ENCODE measurements at regions not wholly inside any gene's neighbourhood (a gene's known extent, or its start where the extent isn't known, plus 50 kb on each side); places are given as distances from the start of the nearest gene placed in this dataset.
A peak's percentile ranks its signal among the peaks of the same experiment; 100 is the strongest.
"Not testable (repeated sequence)": the region's sequence is repeated elsewhere in the genome, so short reads cannot be mapped to it uniquely, and the experiment has no call there.

GRCh38 chr21:36231444-36231843 is 74.8 kb downstream of the DOP1B start:
- not testable (repeated sequence) for H2BK15ac ChIP-seq (ENCODE audit: low read length); H4K8ac ChIP-seq (ENCODE audit: low read depth, low read length); H2BK12ac ChIP-seq (ENCODE audit: low read length); H3K14ac ChIP-seq (ENCODE audit: low read length); H3K27me3 ChIP-seq (ENCODE audit: control insufficient read depth in 3 of 3, insufficient read depth in 3 of 3, low read depth in 1 of 3, low read length in 3 of 3); H3K18ac ChIP-seq (ENCODE audit: low read length); H3K9me3 ChIP-seq (replicated peaks in 1 of 2; ENCODE audit: control insufficient read depth in 2 of 2, insufficient read depth in 1 of 2, low read depth in 1 of 2, low read length in 2 of 2); H3K23ac ChIP-seq (ENCODE audit: low read depth, low read length, poor library complexity); H3K79me1 ChIP-seq (ENCODE audit: low read depth, low read length); H3K4ac ChIP-seq (ENCODE audit: low read length); H3K4me2 ChIP-seq (ENCODE audit: insufficient read depth, low read length, poor library complexity, severe bottlenecking); H4K91ac ChIP-seq (ENCODE audit: low read depth, low read length, poor library complexity); H3K4me1 ChIP-seq (ENCODE audit: control insufficient read depth in 2 of 2, insufficient read depth in 1 of 2, low read depth in 1 of 2, low read length in 2 of 2); H2BK5ac ChIP-seq (ENCODE audit: low read length); DNase-seq (ENCODE audit: low spot score); H2AK5ac ChIP-seq (ENCODE audit: low read depth, low read length); H3K4me3 ChIP-seq (ENCODE audit: low read length in 2 of 2); H3K9ac ChIP-seq (ENCODE audit: low read depth, low read length, poor library complexity); H3K27ac ChIP-seq (replicated peaks; ENCODE audit: low read length); H2AFZ ChIP-seq (ENCODE audit: low read length); H2BK120ac ChIP-seq (ENCODE audit: low read depth, low read length)
- peaks cover 3 to 53% of the 10 kb centered on the region in 2 donors for H3K36me3 ChIP-seq (replicated peaks in 1 of 2; ENCODE audit: control insufficient read depth in 2 of 2, insufficient read depth in 2 of 2, low read length in 2 of 2)
- no CpG with 5 or more reads among the region's 3 CpGs for WGBS, 2 donors (ENCODE audit: extremely low coverage in 2 of 2, insufficient read length in 2 of 2, insufficient replicate concordance in 1 of 2)

- Histone ChIP-seq H3K36me3 (replicated peaks in 1 of 2; ENCODE audit: control insufficient read depth in 2 of 2, insufficient read depth in 2 of 2, low read length in 2 of 2) (peaks cover 3 to 58% of the 10 kb centered on the region in 2 donors), H3K23ac (ENCODE audit: low read depth, low read length, poor library complexity) (no peak overlapping the region), H3K27ac (replicated peaks; ENCODE audit: low read length) (no peak overlapping the region), H3K9ac (ENCODE audit: low read depth, low read length, poor library complexity) (no peak overlapping the region), H3K9me3 (replicated peaks in 1 of 2; ENCODE audit: control insufficient read depth in 2 of 2, insufficient read depth in 1 of 2, low read depth in 1 of 2, low read length in 2 of 2) (no peaks in the 10 kb centered on the region), H2AK5ac (ENCODE audit: low read depth, low read length) (no peak overlapping the region), H2BK15ac (ENCODE audit: low read length) (no peak overlapping the region), H2AFZ (ENCODE audit: low read length) (no peak overlapping the region), H2BK12ac (ENCODE audit: low read length) (no peak overlapping the region), H2BK5ac (ENCODE audit: low read length) (no peak overlapping the region), H4K8ac (ENCODE audit: low read depth, low read length) (no peak overlapping the region), H4K91ac (ENCODE audit: low read depth, low read length, poor library complexity) (no peak overlapping the region), H3K4ac (ENCODE audit: low read length) (no peak overlapping the region), H3K18ac (ENCODE audit: low read length) (no peak overlapping the region), H3K14ac (ENCODE audit: low read length) (no peak overlapping the region), H3K4me3 (ENCODE audit: low read length in 2 of 2) (no peak overlapping the region), H2BK120ac (ENCODE audit: low read depth, low read length) (no peak overlapping the region), H3K79me1 (ENCODE audit: low read depth, low read length) (no peaks in the 10 kb centered on the region), H3K4me2 (ENCODE audit: insufficient read depth, low read length, poor library complexity, severe bottlenecking) (no peak overlapping the region), H3K27me3 (ENCODE audit: control insufficient read depth in 3 of 3, insufficient read depth in 3 of 3, low read depth in 1 of 3, low read length in 3 of 3) (no peaks in the 10 kb centered on the region), H3K4me1 (ENCODE audit: control insufficient read depth in 2 of 2, insufficient read depth in 1 of 2, low read depth in 1 of 2, low read length in 2 of 2) (peaks cover 0 to 4% of the 10 kb centered on the region in 2 donors)
- no CpG with 5 or more reads among the region's 9 CpGs for WGBS, 2 donors (ENCODE audit: extremely low coverage in 2 of 2, insufficient read length in 2 of 2, insufficient replicate concordance in 1 of 2)
- no peak for DNase-seq (ENCODE audit: low spot score)
Measured at GRCh38 chr21:36232641-36233040, 76.0 kb downstream of the DOP1B start.

- no peak overlapping the region for H3K4me2 ChIP-seq (ENCODE audit: insufficient read depth, low read length, poor library complexity, severe bottlenecking)
Measured at GRCh38 chr21:36235058-36235582, 78.5 kb downstream of the DOP1B start.

DNA sequence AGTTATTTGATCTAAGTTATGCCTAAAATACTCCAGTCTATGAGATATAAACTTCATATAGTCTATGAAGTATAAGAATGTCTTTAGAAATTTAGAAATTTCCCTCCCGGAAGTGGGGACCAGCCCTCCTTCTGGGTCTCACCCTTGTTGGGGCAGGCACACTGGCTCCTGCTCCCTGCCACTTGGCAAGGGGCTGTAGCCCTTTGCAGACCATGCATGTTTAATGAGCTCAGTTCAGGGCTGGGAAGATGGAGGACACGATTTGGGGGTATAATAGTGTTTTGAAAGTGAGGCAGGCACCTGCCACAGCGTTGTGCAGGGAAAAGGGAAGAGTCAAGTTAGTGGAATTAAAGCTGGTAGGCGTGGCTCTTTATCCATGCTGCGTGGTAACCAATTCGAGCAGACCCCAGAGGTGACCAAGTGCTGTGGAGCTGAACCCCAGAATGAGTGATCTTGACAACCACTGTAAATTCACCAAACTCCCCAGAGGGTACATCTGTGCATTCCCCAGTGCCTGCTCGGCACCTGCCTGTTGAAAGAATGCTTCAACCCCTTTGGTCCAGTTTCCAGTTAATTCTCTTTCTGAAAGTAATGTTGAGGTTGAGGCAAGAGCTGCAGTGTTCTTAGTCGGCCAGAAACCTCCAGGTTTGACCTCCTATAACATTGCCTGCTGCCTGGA is 79.6 kb downstream of the DOP1B start:
- no peak overlapping the region for H3K4ac ChIP-seq (ENCODE audit: low read length)
- H3K4me1 ChIP-seq (ENCODE audit: control insufficient read depth in 2 of 2, insufficient read depth in 1 of 2, low read depth in 1 of 2, low read length in 2 of 2), result peaks cover 0 to 4% of the 10 kb centered on the region in 2 donors
- no peak overlapping the region for H3K9ac ChIP-seq (ENCODE audit: low read depth, low read length, poor library complexity)
- no peak overlapping the region for H2AK5ac ChIP-seq (ENCODE audit: low read depth, low read length)
- no peak overlapping the region for H3K18ac ChIP-seq (ENCODE audit: low read length)
- no CpG with 5 or more reads among the region's 8 CpGs for WGBS, 2 donors (ENCODE audit: extremely low coverage in 2 of 2, insufficient read length in 2 of 2, insufficient replicate concordance in 1 of 2)
- H2BK5ac ChIP-seq (ENCODE audit: low read length), result no peak overlapping the region
- no peak overlapping the region for H2BK12ac ChIP-seq (ENCODE audit: low read length)
- no peak for DNase-seq (ENCODE audit: low spot score)
- no peak overlapping the region for H3K14ac ChIP-seq (ENCODE audit: low read length)
- no peak overlapping the region for H2AFZ ChIP-seq (ENCODE audit: low read length)
- no peak overlapping the region for H4K91ac ChIP-seq (ENCODE audit: low read depth, low read length, poor library complexity)
- no peaks in the 10 kb centered on the region for H3K27me3 ChIP-seq (ENCODE audit: control insufficient read depth in 3 of 3, insufficient read depth in 3 of 3, low read depth in 1 of 3, low read length in 3 of 3)
- H3K4me3 ChIP-seq (ENCODE audit: low read length in 2 of 2), result no peak overlapping the region
- no peaks in the 10 kb centered on the region for H3K79me1 ChIP-seq (ENCODE audit: low read depth, low read length)
- no peak overlapping the region for H2BK120ac ChIP-seq (ENCODE audit: low read depth, low read length)
- H4K8ac ChIP-seq (ENCODE audit: low read depth, low read length), result no peak overlapping the region
- H3K27ac ChIP-seq (replicated peaks; ENCODE audit: low read length), result no peak overlapping the region
- no peak overlapping the region for H3K4me2 ChIP-seq (ENCODE audit: insufficient read depth, low read length, poor library complexity, severe bottlenecking)
- H3K23ac ChIP-seq (ENCODE audit: low read depth, low read length, poor library complexity), result no peak overlapping the region
- peaks cover 1 to 52% of the 10 kb centered on the region in 2 donors for H3K36me3 ChIP-seq (replicated peaks in 1 of 2; ENCODE audit: control insufficient read depth in 2 of 2, insufficient read depth in 2 of 2, low read length in 2 of 2)
- no peak overlapping the region for H2BK15ac ChIP-seq (ENCODE audit: low read length)
- no peaks in the 10 kb centered on the region for H3K9me3 ChIP-seq (replicated peaks in 1 of 2; ENCODE audit: control insufficient read depth in 2 of 2, insufficient read depth in 1 of 2, low read depth in 1 of 2, low read length in 2 of 2)

More at GRCh38 chr21:36235058-36235582, 78.5 kb downstream of the DOP1B start:
- Histone ChIP-seq H3K4me1 (ENCODE audit: control insufficient read depth in 2 of 2, insufficient read depth in 1 of 2, low read depth in 1 of 2, low read length in 2 of 2) (peaks cover 0 to 4% of the 10 kb centered on the region in 2 donors), H3K9ac (ENCODE audit: low read depth, low read length, poor library complexity) (no peak overlapping the region), H3K23ac (ENCODE audit: low read depth, low read length, poor library complexity) (no peak overlapping the region), H2AK5ac (ENCODE audit: low read depth, low read length) (no peak overlapping the region), H4K8ac (ENCODE audit: low read depth, low read length) (no peak overlapping the region), H3K14ac (ENCODE audit: low read length) (no peak overlapping the region), H3K79me1 (ENCODE audit: low read depth, low read length) (no peaks in the 10 kb centered on the region), H2BK15ac (ENCODE audit: low read length) (no peak overlapping the region), H3K27ac (replicated peaks; ENCODE audit: low read length) (peak overlapping the region; percentile 6), H2BK5ac (ENCODE audit: low read length) (no peak overlapping the region), H4K91ac (ENCODE audit: low read depth, low read length, poor library complexity) (no peak overlapping the region), H3K4ac (ENCODE audit: low read length) (no peak overlapping the region), H3K27me3 (ENCODE audit: control insufficient read depth in 3 of 3, insufficient read depth in 3 of 3, low read depth in 1 of 3, low read length in 3 of 3) (no peaks in the 10 kb centered on the region), H2BK120ac (ENCODE audit: low read depth, low read length) (no peak overlapping the region), H3K18ac (ENCODE audit: low read length) (no peak overlapping the region), H3K36me3 (replicated peaks in 1 of 2; ENCODE audit: control insufficient read depth in 2 of 2, insufficient read depth in 2 of 2, low read length in 2 of 2) (peaks cover 4 to 62% of the 10 kb centered on the region in 2 donors), H2AFZ (ENCODE audit: low read length) (no peak overlapping the region), H2BK12ac (ENCODE audit: low read length) (no peak overlapping the region), H3K4me3 (ENCODE audit: low read length in 2 of 2) (no peak overlapping the region), H3K9me3 (replicated peaks in 1 of 2; ENCODE audit: control insufficient read depth in 2 of 2, insufficient read depth in 1 of 2, low read depth in 1 of 2, low read length in 2 of 2) (no peaks in the 10 kb centered on the region)
- DNase-seq (ENCODE audit: low spot score), result no peak
- WGBS, 2 donors (ENCODE audit: extremely low coverage in 2 of 2, insufficient read length in 2 of 2, insufficient replicate concordance in 1 of 2), result no CpG with 5 or more reads among the region's 8 CpGs
